NCI-H1092 treated with DMSO at 0.1 percent for 48 hours (cell line): ENCODE measurements at regions not wholly inside any gene's neighbourhood (a gene's known extent, or its start where the extent isn't known, plus 50 kb on each side); places are given as distances from the start of the nearest gene placed in this dataset.
"Not testable (repeated sequence)": the region's sequence is repeated elsewhere in the genome, so short reads cannot be mapped to it uniquely, and the experiment has no call there.

Source experiments
- DNase-seq: peaks from one replicate; lab custom pipeline; 2025; lab: John Stamatoyannopoulos, UW

DNA sequence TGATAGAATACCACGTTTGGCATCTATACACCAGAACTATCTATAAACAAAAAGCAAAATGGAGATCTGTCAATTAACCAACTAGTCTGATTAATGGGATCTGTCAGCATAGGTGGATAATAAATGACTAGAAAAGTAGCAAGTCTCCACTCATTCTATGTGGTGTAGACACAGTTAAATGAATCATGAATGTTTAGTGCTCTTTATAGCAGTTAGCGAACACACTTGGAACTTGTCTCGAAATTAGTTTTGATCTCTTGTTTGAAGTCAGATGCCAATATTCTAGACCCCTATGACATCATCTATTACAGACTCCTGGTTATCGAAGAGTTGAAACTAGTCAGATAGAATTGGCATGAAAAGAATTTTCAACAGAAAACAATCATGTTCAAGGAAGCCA, 259.7 kb downstream of the AHR start:
- DNase-seq = no peak

DNA sequence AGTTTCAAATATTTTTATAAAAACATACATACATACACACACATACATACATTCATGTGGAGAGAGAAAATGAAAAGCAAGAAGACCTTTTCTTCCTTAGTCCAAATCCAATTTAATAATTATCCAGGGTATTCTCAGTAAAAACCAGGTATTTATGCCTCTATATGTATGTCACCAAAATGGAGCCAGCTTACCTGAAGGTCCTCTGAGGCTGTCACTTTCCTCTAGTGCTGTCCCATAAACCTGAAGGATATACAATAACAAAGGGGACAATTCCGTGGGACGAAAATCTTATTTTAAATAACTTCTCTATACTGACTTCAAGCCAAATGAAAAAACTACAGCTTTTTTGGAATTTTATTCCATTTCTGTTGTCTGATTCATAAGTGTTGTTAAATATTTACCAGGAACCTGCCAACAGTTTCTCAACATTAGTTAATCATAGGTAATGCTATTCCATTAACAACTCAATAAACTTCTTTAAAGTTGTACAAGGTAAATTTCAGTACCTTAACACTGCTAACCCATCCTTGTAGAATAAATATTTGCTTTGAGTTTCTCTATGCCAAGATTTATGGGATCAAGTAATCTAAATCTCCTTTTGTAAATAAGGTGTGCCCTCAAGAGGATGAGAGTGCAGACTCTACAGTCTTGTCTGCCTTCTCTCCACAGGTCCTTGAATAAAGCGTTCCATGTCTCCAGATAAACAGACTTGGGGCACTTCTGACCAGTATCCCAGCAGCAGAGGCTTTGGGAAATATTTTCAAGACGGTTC, 260.3 kb downstream of the AHR start:
- no peak for DNase-seq

DNA sequence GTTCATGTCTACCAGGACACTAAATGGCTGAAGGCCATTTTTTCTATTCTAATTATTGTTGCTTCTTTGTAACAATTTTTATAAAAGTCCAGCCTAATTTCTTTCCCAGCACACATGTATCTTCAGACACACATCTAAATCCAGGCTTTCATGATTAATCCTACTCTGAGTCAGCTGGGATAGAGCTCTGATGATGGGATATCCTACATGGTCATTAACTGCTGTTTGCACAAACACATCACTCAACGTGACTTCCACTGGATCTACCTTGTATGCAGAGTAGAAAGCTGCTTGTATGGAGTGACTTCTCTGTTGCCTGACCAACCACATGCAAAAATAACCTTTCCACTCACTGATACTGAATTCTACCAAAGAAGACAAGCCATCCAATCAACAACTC, 260.9 kb downstream of the AHR start:
- DNase-seq = no peak

- DNase-seq = no peak
Measured at GRCh38 chr7:17560516-17560915, 262.1 kb downstream of the AHR start.

DNA sequence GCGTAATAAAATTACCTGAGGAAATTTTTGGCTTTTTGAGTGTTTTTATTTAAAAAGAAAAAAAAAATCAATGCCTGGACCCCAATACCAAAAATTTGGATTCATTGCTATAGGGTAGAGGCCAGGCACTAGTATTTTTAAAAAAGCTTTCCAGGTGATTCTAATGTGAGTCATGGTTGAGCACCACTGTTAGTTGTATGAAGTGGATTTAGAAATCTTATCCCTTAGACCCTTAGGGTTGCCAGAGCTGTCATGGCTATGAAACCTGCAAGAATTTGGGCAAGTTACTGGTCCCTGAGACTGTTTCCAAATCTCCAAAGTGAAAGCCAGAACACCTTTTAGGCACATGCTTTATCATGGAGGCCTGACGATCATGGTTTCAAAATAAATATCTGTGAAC, 262.5 kb downstream of the AHR start:
- DNase-seq = no peak

- no peak for DNase-seq
Measured at GRCh38 chr7:17564678-17565212, 266.3 kb downstream of the AHR start.

DNA sequence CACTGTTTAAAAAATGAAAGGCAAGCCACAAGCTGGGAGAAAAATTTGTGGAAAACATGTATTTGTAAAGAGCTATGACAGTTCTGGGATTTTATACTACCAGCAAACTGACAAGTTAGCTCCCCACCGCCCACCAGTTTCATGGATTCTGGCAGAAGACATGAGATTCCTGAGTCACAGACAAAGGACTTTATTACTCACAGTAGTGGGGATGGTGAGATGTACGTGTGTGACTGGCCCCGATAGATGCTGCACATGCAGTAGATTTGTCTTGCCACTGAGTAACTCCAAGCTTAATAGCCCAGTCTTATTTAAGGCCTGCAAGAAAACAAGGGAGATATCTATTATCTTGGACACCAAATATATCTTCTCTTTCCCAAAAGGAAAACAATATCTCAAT, 281.7 kb downstream of the AHR start:
- DNase-seq = no peak

- no peak for DNase-seq
Measured at GRCh38 chr7:17580856-17581255, 282.4 kb downstream of the AHR start.

DNA sequence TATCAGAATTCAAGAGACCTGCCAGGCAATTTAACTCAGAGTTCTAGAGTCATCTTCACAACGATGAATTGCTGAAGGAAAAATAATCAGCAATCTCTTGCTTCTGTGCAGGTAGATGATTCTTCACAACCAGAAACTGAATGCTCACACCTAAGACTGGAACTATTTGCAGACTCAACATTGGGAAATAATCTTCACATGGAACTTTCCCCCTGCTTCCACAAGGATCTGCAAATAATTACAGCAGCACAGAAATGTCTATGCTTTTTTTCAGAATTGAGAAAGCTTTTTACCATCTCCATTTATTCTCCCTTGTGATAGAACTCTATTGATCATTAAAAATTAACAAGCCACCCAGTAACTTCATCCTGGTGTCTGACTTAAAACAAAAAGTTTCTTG, 282.8 kb downstream of the AHR start:
- no peak for DNase-seq

DNA sequence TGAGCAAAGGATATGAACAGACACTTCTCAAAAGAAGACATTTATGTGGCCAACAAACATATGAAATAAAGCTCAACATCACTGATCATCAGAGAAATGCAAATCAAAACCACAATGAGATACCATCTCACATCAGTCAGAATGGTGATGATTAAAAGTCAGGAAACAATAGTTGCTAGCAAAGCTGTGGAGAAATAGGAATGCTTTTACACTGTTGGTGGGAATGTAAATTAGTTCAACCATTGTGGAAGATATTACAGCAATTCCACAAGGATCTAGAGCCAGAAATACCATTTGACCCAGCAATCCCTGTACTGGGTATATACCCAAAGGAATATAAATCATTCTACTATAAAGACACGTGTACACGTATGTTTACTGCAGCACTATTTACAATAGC, 284.2 kb downstream of the AHR start:
- DNase-seq = not testable (repeated sequence)

- no peak for DNase-seq
Measured at GRCh38 chr7:17583786-17584185, 285.3 kb downstream of the AHR start.

- DNase-seq = no peak
Measured at GRCh38 chr7:17584822-17585221, 286.4 kb downstream of the AHR start.

DNA sequence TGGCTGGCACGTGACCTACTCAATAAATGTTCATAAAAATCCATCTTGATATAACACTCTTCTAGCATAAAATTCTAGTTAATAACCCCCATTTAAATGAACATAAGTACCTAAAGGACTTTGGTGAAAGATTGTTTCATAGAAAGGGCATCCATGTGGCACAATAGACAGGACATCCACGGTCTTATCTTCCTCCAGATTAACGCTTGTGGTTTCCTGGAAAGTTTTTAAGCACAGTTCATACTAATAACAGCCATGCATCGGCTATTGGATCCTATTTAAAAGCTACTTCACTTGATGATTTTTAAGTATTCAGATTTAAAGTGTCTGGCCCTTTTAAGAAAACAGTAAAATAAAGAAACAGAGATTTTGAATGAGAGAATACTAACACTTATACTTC, 288.3 kb downstream of the AHR start:
- no peak for DNase-seq

GRCh38 chr7:17588730-17589129, 290.3 kb downstream of the AHR start:
- DNase-seq = no peak

GRCh38 chr7:17589671-17590070, 291.2 kb downstream of the AHR start:
- no peak for DNase-seq

DNA sequence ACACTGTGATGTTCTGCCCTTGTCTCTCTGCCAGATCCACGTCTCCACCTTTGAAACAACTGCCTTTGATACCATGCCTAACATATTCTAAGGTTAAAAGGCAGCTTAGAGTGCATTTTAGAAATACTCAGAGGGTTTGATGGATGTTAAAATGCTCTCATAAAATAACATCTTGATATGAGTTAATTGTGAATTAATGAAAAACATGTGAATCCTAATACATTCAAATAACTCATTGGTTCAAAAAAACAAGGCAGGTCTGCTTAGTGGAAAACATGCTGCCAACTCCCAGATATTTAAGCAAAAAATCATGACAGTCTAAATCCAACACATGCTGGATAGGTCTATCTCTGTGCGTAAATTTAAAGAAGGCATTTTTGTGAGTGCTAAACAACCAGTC, 291.8 kb downstream of the AHR start:
- no peak for DNase-seq

- DNase-seq = no peak
Measured at GRCh38 chr7:17593819-17594419, 295.5 kb downstream of the AHR start.

- DNase-seq = no peak
Measured at GRCh38 chr7:17595546-17595945, 297.1 kb downstream of the AHR start.

- no peak for DNase-seq
Measured at GRCh38 chr7:17598305-17598704, 299.9 kb downstream of the AHR start.

DNA sequence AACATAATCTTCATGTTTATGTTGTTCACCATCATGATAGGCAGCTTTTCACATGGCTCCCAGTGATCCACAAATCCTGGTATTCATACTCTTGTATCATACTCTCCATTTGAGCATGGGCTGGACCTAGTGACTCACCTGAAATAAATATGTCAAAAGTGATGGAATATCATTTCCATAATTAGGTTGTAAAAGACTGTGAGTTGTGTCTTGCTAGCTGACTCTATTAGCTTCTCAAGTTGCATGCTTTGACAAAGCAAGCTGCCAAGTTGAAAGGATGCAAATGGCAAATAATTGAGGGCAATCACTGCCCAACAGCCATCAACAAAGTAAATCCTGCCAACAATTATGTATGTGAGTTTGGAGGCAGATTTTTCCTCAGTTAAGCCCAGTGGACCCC, 300.4 kb downstream of the AHR start:
- peak; percentile 11 for DNase-seq

- DNase-seq = no peak
Measured at GRCh38 chr7:17599733-17600339, 301.4 kb downstream of the AHR start.

DNA sequence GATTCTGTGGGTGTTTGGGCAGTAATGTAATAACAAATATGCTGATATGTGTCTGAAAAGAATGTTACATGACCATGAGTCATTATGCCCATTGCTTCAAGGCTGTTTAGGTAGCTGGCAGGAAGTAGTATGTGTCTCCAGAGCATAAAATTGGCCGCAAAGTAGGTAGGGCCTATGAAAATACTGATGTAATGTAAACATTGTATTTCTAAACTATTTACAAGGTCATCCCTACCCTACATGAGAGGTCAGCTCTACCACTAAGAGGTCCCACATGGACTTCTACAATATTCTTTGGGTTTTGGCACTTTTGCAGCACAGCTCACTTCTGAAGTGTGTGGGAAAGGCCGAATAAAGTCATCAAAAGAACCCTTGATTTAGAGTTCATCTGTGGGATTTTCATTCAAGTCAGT, 301.9 kb downstream of the AHR start:
- DNase-seq = no peak

- no peak for DNase-seq
Measured at GRCh38 chr7:17601921-17602320, 303.5 kb downstream of the AHR start.
